HepG2 (cell line): ENCODE measurements at regions not wholly inside any gene's neighbourhood (a gene's known extent, or its start where the extent isn't known, plus 50 kb on each side); places are given as distances from the start of the nearest gene placed in this dataset.

ENCODE experiments used
- ATAC-seq: fragments of 200-7000 bp; cut with Tn5 transposase; 3 replicates; pipeline ENCODE4 v1.9.1; 2020; ENCODE audit warnings: mild to moderate bottlenecking, moderate library complexity
- BruUV-seq: library from RNA; stranded (reverse); fragments of 400-500 nt; replicated peaks from 2 replicates; lab custom pipeline; 2021; lab: Mats Ljungman, UMichigan
- CTCF ChIA-PET: fragments of 300-600 bp; formaldehyde crosslinking; extraction: SDS; loops from one replicate; lab custom pipeline; 2021; ENCODE audit warnings: low total read pairs, inconsistent platforms, low intra/inter-chr PET ratio; lab: Yijun Ruan, JAX
- POLR2A ChIA-PET: fragments of 350-600 bp; sonication (Branson Sonifier 250); formaldehyde crosslinking; loops from one replicate; lab custom pipeline; 2020; ENCODE audit warnings: antibody characterized with exemption, inconsistent platforms; lab: Yijun Ruan, JAX
- DNase-seq: peaks from one replicate; pipeline ENCODE4 v3.0.0-alpha.2; 2015; ENCODE audit warnings: low spot score
- FAIRE-seq: peaks from 3 replicates; lab custom pipeline; 2011; peaks lifted over from hg19 to GRCh38; lab: Jason Lieb, UNC
- H2AFZ ChIP-seq: one replicate; pipeline ENCODE4 v1.6.1; 2011; ENCODE audit warnings: low read length, inconsistent platforms
- H3K27ac ChIP-seq: fragments of 300-600 bp; 3 replicates; pipeline ENCODE4 v1.8.0; 2011; ENCODE audit warnings: mixed run types, mild to moderate bottlenecking, mixed read lengths, low read length, inconsistent platforms; ENCODE audit not compliant: insufficient read depth; ENCODE audit errors: extremely low read length
- H3K27me3 ChIP-seq, 2 experiments: fragments of 200-600 bp in 1 of 2; 2 replicates in 1 of 2; 3 replicates in 1 of 2; pipeline versions ENCODE4 v1.6.0 to v1.8.0; 2011; ENCODE audit warnings: low read length in 2 of 2, mild to moderate bottlenecking in 2 of 2, moderate library complexity in 2 of 2, inconsistent platforms in 1 of 2; ENCODE audit not compliant: insufficient read depth in 2 of 2, control insufficient read depth in 1 of 2
- H3K36me3 ChIP-seq, 2 experiments: fragments of 200-600 bp in 1 of 2; replicated peaks in 1 of 2; 2 replicates in 1 of 2; 3 replicates in 1 of 2; pipeline versions ENCODE4 v1.5.1 to v1.8.0; 2011; ENCODE audit warnings: low read length in 2 of 2, inconsistent platforms in 1 of 2; ENCODE audit not compliant: insufficient read depth in 2 of 2, control insufficient read depth in 1 of 2
- H3K4me1 ChIP-seq: 2 replicates; pipeline ENCODE4 v1.5.1; 2012; ENCODE audit warnings: low read length, inconsistent platforms; ENCODE audit not compliant: insufficient read depth
- H3K4me2 ChIP-seq: 2 replicates; pipeline ENCODE4 v1.6.0; 2011; ENCODE audit warnings: low read depth, low read length, inconsistent platforms
- H3K4me3 ChIP-seq, 3 experiments: fragments of 200-600 bp in 1 of 3; sonication (generic), shearing (Covaris generic) in 1 of 3; replicated peaks in 1 of 3; 2 replicates each; pipeline ENCODE4 v1.5.1; 2011 to 2016; ENCODE audit warnings: low read length in 3 of 3, inconsistent platforms in 2 of 3, low read depth in 2 of 3, mild to moderate bottlenecking in 2 of 3, control low read depth in 1 of 3, mixed read lengths in 1 of 3; ENCODE audit not compliant: insufficient read depth in 1 of 3
- H3K79me2 ChIP-seq: one replicate; pipeline ENCODE4 v1.6.1; 2011; ENCODE audit warnings: low read length, inconsistent platforms; ENCODE audit not compliant: insufficient read depth
- H3K9ac ChIP-seq: 2 replicates; pipeline ENCODE4 v1.6.0; 2011; ENCODE audit warnings: mild to moderate bottlenecking, low read depth, low read length, inconsistent platforms; ENCODE audit not compliant: insufficient read depth
- H3K9me3 ChIP-seq: 2 replicates; pipeline ENCODE4 v1.5.1; 2012; ENCODE audit warnings: mild to moderate bottlenecking, low read length
- H4K20me1 ChIP-seq: 2 replicates; pipeline ENCODE4 v1.6.0; 2011; ENCODE audit warnings: inconsistent platforms, mild to moderate bottlenecking, low read length, moderate library complexity; ENCODE audit not compliant: insufficient read depth
- CREM ChIP-seq, 2 experiments: sonication (generic) in 1 of 2; formaldehyde crosslinking in 1 of 2; IDR thresholded peaks; 2 replicates each; pipeline versions ENCODE4 v1.4.0 to v1.6.1; 2016 to 2020; ENCODE audit warnings: antibody characterized with exemption in 1 of 2, mild to moderate bottlenecking in 1 of 2, missing genetic modification reagents in 1 of 2
- EHMT2 ChIP-seq: fragments of 200-600 bp; sonication (generic); IDR thresholded peaks from 2 replicates; pipeline ENCODE4 v1.7.0; 2017; ENCODE audit warnings: antibody characterized with exemption, low read depth, low read length, borderline replicate concordance
- SMYD3 ChIP-seq: sonication (generic); formaldehyde crosslinking; IDR thresholded peaks from 2 replicates; pipeline ENCODE4 v1.8.1; 2023; ENCODE audit warnings: mild to moderate bottlenecking, missing genetic modification reagents
- SYNCRIP ChIP-seq: fragments of 200-400 bp; formaldehyde crosslinking; IDR thresholded peaks from 2 replicates; pipeline ENCODE4 v1.6.1; 2018; ENCODE audit warnings: mild to moderate bottlenecking, low read depth, low read length; ENCODE audit not compliant: insufficient read depth
- WGBS: methylation state at CpG from one replicate; pipeline ENCODE4 v1.1.6; 2017; ENCODE audit warnings: low lambda C conversion rate; 5-methylcytosine and 5-hydroxymethylcytosine counted together
- in situ Hi-C: cut with HindIII; loops from 2 replicates; pipeline ENCODE4 v1.10.0; 2017; ENCODE audit warnings: low pct_unique_long_range_greater_than_20kb; ENCODE audit not compliant: extremely low pct_ligation_motif_present
- intact Hi-C: fragments of 100-400 bp; cut with micrococcal nuclease; formaldehyde crosslinking; loops from one replicate; pipeline ENCODE4 v1.10.0; 2022; ENCODE audit not compliant: unreplicated experiment
- TF ChIP-seq, protein P1 (sequence below): sonication (generic); formaldehyde crosslinking; IDR thresholded peaks from 2 replicates; pipeline ENCODE4 v1.8.0; 2022; ENCODE audit warnings: mild to moderate bottlenecking, missing genetic modification reagents
- TF ChIP-seq, protein P2 (sequence below): sonication (generic); formaldehyde crosslinking; IDR thresholded peaks from 2 replicates; pipeline ENCODE4 v1.9.0; 2021; ENCODE audit warnings: missing genetic modification reagents, mild to moderate bottlenecking, borderline replicate concordance
- TF ChIP-seq, protein P3 (sequence below): IDR thresholded peaks from 2 replicates; pipeline ENCODE4 v1.6.1; 2018; ENCODE audit warnings: missing genetic modification reagents, mild to moderate bottlenecking, missing compliant biosample characterization
- TF ChIP-seq, protein P4 (sequence below), 2 experiments: fragments of 450-650 bp in 1 of 2; sonication (generic) in 1 of 2; formaldehyde crosslinking in 1 of 2; IDR thresholded peaks; 2 replicates each; pipeline versions ENCODE4 v1.6.1 to v1.8.0; 2016 to 2022; ENCODE audit warnings: antibody characterized with exemption in 1 of 2, mild to moderate bottlenecking in 1 of 2, missing genetic modification reagents in 1 of 2

DNA sequence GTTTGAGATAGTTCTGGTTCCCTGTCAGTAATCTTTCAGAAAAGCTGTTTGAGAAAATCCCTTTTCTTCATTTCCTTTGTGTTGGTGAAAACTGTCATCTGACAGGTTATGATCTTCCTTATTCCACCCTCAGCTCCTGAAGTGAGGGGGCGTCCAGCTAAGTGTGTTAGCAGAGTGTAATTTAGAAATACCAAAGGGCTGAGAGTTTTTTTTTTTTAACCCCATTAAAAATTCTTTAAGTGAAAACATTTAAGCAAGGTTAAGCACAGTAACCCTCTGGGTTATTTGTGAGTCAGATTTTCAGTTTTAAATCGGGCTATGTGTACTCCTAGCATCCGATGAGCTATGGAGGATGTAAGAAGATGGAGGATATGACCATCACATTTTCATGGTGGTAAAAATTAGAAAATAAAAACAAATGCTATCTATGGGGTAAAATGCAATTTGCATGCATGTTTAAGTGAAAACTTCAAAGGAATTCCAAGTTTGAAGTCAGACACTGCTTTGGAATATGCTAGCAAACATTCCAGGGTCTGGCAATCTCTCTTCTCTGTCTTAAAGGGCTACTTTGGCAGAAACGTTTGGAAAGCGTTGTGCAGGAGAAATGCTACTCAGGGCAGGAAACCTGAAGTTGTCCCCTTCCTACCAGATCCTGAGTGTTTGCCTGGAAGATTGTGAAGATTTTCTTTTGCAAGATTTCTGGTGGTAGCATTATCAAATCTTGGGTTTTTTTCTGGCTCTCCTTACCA lies 197.0 kb upstream of the PRICKLE1 start:
- ATAC-seq: no peak
- intact Hi-C loops: no loop called here
- TF ChIP-seq, protein P1, sequence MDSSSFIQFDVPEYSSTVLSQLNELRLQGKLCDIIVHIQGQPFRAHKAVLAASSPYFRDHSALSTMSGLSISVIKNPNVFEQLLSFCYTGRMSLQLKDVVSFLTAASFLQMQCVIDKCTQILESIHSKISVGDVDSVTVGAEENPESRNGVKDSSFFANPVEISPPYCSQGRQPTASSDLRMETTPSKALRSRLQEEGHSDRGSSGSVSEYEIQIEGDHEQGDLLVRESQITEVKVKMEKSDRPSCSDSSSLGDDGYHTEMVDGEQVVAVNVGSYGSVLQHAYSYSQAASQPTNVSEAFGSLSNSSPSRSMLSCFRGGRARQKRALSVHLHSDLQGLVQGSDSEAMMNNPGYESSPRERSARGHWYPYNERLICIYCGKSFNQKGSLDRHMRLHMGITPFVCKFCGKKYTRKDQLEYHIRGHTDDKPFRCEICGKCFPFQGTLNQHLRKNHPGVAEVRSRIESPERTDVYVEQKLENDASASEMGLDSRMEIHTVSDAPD (CRISPR knock-in tag): no peak
- TF ChIP-seq, protein P2, sequence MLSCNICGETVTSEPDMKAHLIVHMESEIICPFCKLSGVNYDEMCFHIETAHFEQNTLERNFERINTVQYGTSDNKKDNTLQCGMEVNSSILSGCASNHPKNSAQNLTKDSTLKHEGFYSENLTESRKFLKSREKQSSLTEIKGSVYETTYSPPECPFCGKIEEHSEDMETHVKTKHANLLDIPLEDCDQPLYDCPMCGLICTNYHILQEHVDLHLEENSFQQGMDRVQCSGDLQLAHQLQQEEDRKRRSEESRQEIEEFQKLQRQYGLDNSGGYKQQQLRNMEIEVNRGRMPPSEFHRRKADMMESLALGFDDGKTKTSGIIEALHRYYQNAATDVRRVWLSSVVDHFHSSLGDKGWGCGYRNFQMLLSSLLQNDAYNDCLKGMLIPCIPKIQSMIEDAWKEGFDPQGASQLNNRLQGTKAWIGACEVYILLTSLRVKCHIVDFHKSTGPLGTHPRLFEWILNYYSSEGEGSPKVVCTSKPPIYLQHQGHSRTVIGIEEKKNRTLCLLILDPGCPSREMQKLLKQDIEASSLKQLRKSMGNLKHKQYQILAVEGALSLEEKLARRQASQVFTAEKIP: no peak
- TF ChIP-seq CREM (IDR thresholded peaks at IDR 0.05) (no peak), CREM (CRISPR knock-in tag; IDR thresholded peaks at IDR 0.05) (no peak), SYNCRIP (no peak), EHMT2 (no peak), SMYD3 (CRISPR knock-in tag) (no peak)
- TF ChIP-seq, protein P3, sequence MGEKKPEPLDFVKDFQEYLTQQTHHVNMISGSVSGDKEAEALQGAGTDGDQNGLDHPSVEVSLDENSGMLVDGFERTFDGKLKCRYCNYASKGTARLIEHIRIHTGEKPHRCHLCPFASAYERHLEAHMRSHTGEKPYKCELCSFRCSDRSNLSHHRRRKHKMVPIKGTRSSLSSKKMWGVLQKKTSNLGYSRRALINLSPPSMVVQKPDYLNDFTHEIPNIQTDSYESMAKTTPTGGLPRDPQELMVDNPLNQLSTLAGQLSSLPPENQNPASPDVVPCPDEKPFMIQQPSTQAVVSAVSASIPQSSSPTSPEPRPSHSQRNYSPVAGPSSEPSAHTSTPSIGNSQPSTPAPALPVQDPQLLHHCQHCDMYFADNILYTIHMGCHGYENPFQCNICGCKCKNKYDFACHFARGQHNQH (CRISPR knock-in tag): no peak
- TF ChIP-seq, protein P4, sequence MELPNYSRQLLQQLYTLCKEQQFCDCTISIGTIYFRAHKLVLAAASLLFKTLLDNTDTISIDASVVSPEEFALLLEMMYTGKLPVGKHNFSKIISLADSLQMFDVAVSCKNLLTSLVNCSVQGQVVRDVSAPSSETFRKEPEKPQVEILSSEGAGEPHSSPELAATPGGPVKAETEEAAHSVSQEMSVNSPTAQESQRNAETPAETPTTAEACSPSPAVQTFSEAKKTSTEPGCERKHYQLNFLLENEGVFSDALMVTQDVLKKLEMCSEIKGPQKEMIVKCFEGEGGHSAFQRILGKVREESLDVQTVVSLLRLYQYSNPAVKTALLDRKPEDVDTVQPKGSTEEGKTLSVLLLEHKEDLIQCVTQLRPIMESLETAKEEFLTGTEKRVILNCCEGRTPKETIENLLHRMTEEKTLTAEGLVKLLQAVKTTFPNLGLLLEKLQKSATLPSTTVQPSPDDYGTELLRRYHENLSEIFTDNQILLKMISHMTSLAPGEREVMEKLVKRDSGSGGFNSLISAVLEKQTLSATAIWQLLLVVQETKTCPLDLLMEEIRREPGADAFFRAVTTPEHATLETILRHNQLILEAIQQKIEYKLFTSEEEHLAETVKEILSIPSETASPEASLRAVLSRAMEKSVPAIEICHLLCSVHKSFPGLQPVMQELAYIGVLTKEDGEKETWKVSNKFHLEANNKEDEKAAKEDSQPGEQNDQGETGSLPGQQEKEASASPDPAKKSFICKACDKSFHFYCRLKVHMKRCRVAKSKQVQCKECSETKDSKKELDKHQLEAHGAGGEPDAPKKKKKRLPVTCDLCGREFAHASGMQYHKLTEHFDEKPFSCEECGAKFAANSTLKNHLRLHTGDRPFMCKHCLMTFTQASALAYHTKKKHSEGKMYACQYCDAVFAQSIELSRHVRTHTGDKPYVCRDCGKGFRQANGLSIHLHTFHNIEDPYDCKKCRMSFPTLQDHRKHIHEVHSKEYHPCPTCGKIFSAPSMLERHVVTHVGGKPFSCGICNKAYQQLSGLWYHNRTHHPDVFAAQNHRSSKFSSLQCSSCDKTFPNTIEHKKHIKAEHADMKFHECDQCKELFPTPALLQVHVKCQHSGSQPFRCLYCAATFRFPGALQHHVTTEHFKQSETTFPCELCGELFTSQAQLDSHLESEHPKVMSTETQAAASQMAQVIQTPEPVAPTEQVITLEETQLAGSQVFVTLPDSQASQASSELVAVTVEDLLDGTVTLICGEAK (IDR thresholded peaks at IDR 0.05): no peak
- TF ChIP-seq, protein P4 (CRISPR knock-in tag; IDR thresholded peaks at IDR 0.05): no peak

More for the DNA sequence above, 197.0 kb upstream of the PRICKLE1 start:
- 2% methylated on average over 5 of the region's 5 CpGs for WGBS
- Histone ChIP-seq H4K20me1 (no peaks in the 10 kb centered on the region), H3K27me3 (no peaks in the 10 kb centered on the region), H3K9ac (no peak overlapping the region), H3K36me3 (no peaks in the 10 kb centered on the region), H3K79me2 (no peaks in the 10 kb centered on the region), H2AFZ (no peak overlapping the region), H3K27ac (no peak overlapping the region), H3K4me2 (no peak overlapping the region), H3K4me1 (no peaks in the 10 kb centered on the region), H3K4me3 (no peak overlapping the region), H3K9me3 (no peaks in the 10 kb centered on the region)
- BruUV-seq: no TSS peak
- DNase-seq (no peak), FAIRE-seq (no peak)
- in situ Hi-C loops: no loop called here
- ChIA-PET POLR2A (no interaction called here), CTCF (no interaction called here)
